ENCODE measurements at regions not wholly inside any gene's neighbourhood (a gene's known extent, or its start where the extent isn't known, plus 50 kb on each side); places are given as distances from the start of the nearest gene placed in this dataset.

DNA sequence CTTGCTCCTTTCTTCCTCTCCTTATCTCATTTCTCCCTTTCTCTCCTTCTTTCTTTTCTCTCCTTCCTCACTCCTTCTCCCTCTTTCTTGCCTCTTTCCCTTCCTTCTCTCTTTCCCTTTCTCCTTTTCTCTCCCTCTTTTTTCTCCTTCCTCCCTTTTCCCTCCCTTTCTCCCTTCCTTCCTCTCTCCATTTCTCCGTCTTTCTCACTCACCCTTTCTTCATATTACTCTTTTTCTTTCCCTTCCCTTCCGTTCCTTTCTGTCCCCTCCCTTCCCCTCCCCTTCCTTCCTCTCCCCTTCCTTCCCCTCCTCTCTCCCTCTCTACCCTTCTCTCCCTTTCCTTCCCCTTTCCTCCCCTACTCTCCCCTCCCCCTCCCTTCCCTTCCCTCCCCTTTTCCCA lies 240.8 kb downstream of the HS3ST3B1 start:
- TF ChIP-seq, protein P1, sequence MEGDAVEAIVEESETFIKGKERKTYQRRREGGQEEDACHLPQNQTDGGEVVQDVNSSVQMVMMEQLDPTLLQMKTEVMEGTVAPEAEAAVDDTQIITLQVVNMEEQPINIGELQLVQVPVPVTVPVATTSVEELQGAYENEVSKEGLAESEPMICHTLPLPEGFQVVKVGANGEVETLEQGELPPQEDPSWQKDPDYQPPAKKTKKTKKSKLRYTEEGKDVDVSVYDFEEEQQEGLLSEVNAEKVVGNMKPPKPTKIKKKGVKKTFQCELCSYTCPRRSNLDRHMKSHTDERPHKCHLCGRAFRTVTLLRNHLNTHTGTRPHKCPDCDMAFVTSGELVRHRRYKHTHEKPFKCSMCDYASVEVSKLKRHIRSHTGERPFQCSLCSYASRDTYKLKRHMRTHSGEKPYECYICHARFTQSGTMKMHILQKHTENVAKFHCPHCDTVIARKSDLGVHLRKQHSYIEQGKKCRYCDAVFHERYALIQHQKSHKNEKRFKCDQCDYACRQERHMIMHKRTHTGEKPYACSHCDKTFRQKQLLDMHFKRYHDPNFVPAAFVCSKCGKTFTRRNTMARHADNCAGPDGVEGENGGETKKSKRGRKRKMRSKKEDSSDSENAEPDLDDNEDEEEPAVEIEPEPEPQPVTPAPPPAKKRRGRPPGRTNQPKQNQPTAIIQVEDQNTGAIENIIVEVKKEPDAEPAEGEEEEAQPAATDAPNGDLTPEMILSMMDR (IDR thresholded peaks at IDR 0.05): no peak
- no peak for TF ChIP-seq EP300 (IDR thresholded peaks at IDR 0.05)
- TF ChIP-seq POLR2AphosphoS5 (IDR thresholded peaks at IDR 0.05): no peak
- no peak for TF ChIP-seq POLR2A (IDR thresholded peaks at IDR 0.05)
